Testis (tissue), 2 donors: ENCODE measurements at regions not wholly inside any gene's neighbourhood (a gene's known extent, or its start where the extent isn't known, plus 50 kb on each side); places are given as distances from the start of the nearest gene placed in this dataset.

ENCODE experiments used
- DNase-seq: peaks from one replicate; pipeline ENCODE4 v3.0.0-alpha.2; 2019
- H3K27ac ChIP-seq, 2 donors: fragments of 200-600 bp; sonication (generic); one replicate each; pipeline ENCODE4 v1.5.1; 2019
- H3K27me3 ChIP-seq: fragments of 200-600 bp; sonication (generic); one replicate; pipeline ENCODE4 v1.5.1; 2019
- H3K36me3 ChIP-seq: fragments of 200-600 bp; sonication (generic); one replicate; pipeline ENCODE4 v1.5.1; 2017; ENCODE audit warnings: low read depth; ENCODE audit errors: missing control alignments
- H3K4me1 ChIP-seq: fragments of 200-600 bp; sonication (generic); one replicate; pipeline ENCODE4 v1.5.1; 2019
- H3K4me3 ChIP-seq, 2 donors: fragments of 200-600 bp; sonication (generic); one replicate each; pipeline ENCODE4 v1.5.1; 2017 to 2019
- H3K9me3 ChIP-seq: fragments of 200-600 bp; sonication (generic); one replicate; pipeline ENCODE4 v1.5.1; 2017
- CTCF ChIP-seq, 3 experiments: fragments of 450-650 bp in 2 of 3; fragments of 200-600 bp in 1 of 3; sonication (generic) in 1 of 3; IDR thresholded peaks; one replicate each; pipeline ENCODE4 v1.5.1; 2016 to 2019; ENCODE audit warnings: antibody characterized with exemption in 3 of 3, mild to moderate bottlenecking in 2 of 3, moderate library complexity in 1 of 3
- POLR2A ChIP-seq: fragments of 450-650 bp; IDR thresholded peaks from one replicate; pipeline ENCODE4 v1.6.1; 2017; ENCODE audit warnings: antibody characterized with exemption, mild to moderate bottlenecking, moderate library complexity
- WGBS, 2 donors: methylation state at CpG; one replicate each; pipeline ENCODE4 v1.1.5; 2018; 5-methylcytosine and 5-hydroxymethylcytosine counted together
- intact Hi-C: fragments of 100-400 bp; cut with DNase I; formaldehyde crosslinking; loops from one replicate; pipeline ENCODE4 v1.15.1; 2023; ENCODE audit warnings: low total_unique reads

- intact Hi-C loops, result no loop called here
- 80 to 84% methylated on average over 7 of the region's 7 CpGs for WGBS, 2 donors
- no peaks in the 10 kb centered on the region for H3K27me3 ChIP-seq
Observed at GRCh38 chr1:200480964-200481363, 71.1 kb upstream of the ZNF281 start.

GRCh38 chr1:200479816-200480215 is 70.0 kb upstream of the ZNF281 start:
- TF ChIP-seq POLR2A (no peak), CTCF (IDR thresholded peaks at IDR 0.05) (no peak)
- intact Hi-C loops, result no loop called here

More at GRCh38 chr1:200480964-200481363, 71.1 kb upstream of the ZNF281 start:
- DNase-seq, result no peak
- Histone ChIP-seq H3K4me1 (no peaks in the 10 kb centered on the region), H3K27ac (no peak overlapping the region), H3K4me3 (no peak overlapping the region), H3K36me3 (no peaks in the 10 kb centered on the region), H3K9me3 (no peaks in the 10 kb centered on the region)
- no peak for TF ChIP-seq POLR2A
- no peak for TF ChIP-seq CTCF (IDR thresholded peaks at IDR 0.05)

GRCh38 chr1:200478945-200479558 is 69.2 kb upstream of the ZNF281 start:
- TF ChIP-seq POLR2A, result no peak
- Histone ChIP-seq H3K27me3 (no peaks in the 10 kb centered on the region), H3K4me3 (no peak overlapping the region), H3K36me3 (no peaks in the 10 kb centered on the region), H3K4me1 (no peaks in the 10 kb centered on the region), H3K27ac (no peak overlapping the region), H3K9me3 (no peaks in the 10 kb centered on the region)
- 86 to 89% methylated on average over 6 of the region's 6 CpGs for WGBS, 2 donors
- DNase-seq, result no peak
- intact Hi-C loops, result no loop called here

More at GRCh38 chr1:200479816-200480215, 70.0 kb upstream of the ZNF281 start:
- H3K27ac ChIP-seq, result no peak overlapping the region
- DNase-seq, result no peak
- H3K36me3 ChIP-seq, result no peaks in the 10 kb centered on the region
- no peaks in the 10 kb centered on the region for H3K9me3 ChIP-seq
- no peaks in the 10 kb centered on the region for H3K4me1 ChIP-seq
- no peak overlapping the region for H3K4me3 ChIP-seq
- H3K27me3 ChIP-seq, result no peaks in the 10 kb centered on the region

GRCh38 chr1:200478239-200478623 is 68.4 kb upstream of the ZNF281 start:
- TF ChIP-seq CTCF (IDR thresholded peaks at IDR 0.05) (no peak), POLR2A (no peak)
- Histone ChIP-seq H3K4me3 (no peak overlapping the region), H3K4me1 (no peaks in the 10 kb centered on the region), H3K27ac (no peak overlapping the region), H3K27me3 (no peaks in the 10 kb centered on the region), H3K9me3 (no peaks in the 10 kb centered on the region), H3K36me3 (no peaks in the 10 kb centered on the region)
- DNase-seq, result no peak
- 83 to 91% methylated on average over 4 of the region's 4 CpGs for WGBS, 2 donors
- intact Hi-C loops, result no loop called here

GRCh38 chr1:200474633-200475032 is 64.8 kb upstream of the ZNF281 start:
- no peak for DNase-seq
- H3K9me3 ChIP-seq, result no peaks in the 10 kb centered on the region
- H3K36me3 ChIP-seq, result no peaks in the 10 kb centered on the region
- H3K4me1 ChIP-seq, result no peaks in the 10 kb centered on the region
- H3K27ac ChIP-seq, result no peak overlapping the region
- intact Hi-C loops, result no loop called here
- no peak overlapping the region for H3K4me3 ChIP-seq
- H3K27me3 ChIP-seq, result no peaks in the 10 kb centered on the region
- no peak for TF ChIP-seq CTCF (IDR thresholded peaks at IDR 0.05)
- TF ChIP-seq POLR2A, result no peak
- 81 to 82% methylated on average over 3 of the region's 3 CpGs for WGBS, 2 donors
